ENCODE measurements at regions not wholly inside any gene's neighbourhood (a gene's known extent, or its start where the extent isn't known, plus 50 kb on each side); places are given as distances from the start of the nearest gene placed in this dataset.

GRCh38 chr2:236892721-236893120 is 193.0 kb upstream of the COPS8 start:
- TF ChIP-seq EZH2 (IDR thresholded peaks at IDR 0.05; ENCODE audit: borderline replicate concordance) (no peak), EZH2phosphoT487 (IDR thresholded peaks at IDR 0.05; ENCODE audit: low read depth, severe bottlenecking, unreplicated experiment) (no peak)
